Hepatocyte (in vitro differentiated cells): ENCODE measurements at regions not wholly inside any gene's neighbourhood (a gene's known extent, or its start where the extent isn't known, plus 50 kb on each side); places are given as distances from the start of the nearest gene placed in this dataset.

ENCODE experiments used
- EZH2 ChIP-seq: fragments of 200-600 bp; sonication (generic); IDR thresholded peaks from 2 replicates; pipeline ENCODE4 v1.6.1; 2016; ENCODE audit warnings: antibody characterized with exemption, mild to moderate bottlenecking, borderline replicate concordance
- TF ChIP-seq, protein P1 (sequence below): fragments of 200-600 bp; sonication (generic); IDR thresholded peaks from 2 replicates; pipeline ENCODE4 v1.5.1; 2016; ENCODE audit warnings: antibody characterized with exemption, mild to moderate bottlenecking; ENCODE audit not compliant: poor library complexity

GRCh38 chr2:12490641-12491040 lies 226.1 kb upstream of the TRIB2 start:
- TF ChIP-seq, protein P1, sequence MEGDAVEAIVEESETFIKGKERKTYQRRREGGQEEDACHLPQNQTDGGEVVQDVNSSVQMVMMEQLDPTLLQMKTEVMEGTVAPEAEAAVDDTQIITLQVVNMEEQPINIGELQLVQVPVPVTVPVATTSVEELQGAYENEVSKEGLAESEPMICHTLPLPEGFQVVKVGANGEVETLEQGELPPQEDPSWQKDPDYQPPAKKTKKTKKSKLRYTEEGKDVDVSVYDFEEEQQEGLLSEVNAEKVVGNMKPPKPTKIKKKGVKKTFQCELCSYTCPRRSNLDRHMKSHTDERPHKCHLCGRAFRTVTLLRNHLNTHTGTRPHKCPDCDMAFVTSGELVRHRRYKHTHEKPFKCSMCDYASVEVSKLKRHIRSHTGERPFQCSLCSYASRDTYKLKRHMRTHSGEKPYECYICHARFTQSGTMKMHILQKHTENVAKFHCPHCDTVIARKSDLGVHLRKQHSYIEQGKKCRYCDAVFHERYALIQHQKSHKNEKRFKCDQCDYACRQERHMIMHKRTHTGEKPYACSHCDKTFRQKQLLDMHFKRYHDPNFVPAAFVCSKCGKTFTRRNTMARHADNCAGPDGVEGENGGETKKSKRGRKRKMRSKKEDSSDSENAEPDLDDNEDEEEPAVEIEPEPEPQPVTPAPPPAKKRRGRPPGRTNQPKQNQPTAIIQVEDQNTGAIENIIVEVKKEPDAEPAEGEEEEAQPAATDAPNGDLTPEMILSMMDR = no peak
- TF ChIP-seq EZH2 = no peak
